ENCODE measurements at regions not wholly inside any gene's neighbourhood (a gene's known extent, or its start where the extent isn't known, plus 50 kb on each side); places are given as distances from the start of the nearest gene placed in this dataset.

DNA sequence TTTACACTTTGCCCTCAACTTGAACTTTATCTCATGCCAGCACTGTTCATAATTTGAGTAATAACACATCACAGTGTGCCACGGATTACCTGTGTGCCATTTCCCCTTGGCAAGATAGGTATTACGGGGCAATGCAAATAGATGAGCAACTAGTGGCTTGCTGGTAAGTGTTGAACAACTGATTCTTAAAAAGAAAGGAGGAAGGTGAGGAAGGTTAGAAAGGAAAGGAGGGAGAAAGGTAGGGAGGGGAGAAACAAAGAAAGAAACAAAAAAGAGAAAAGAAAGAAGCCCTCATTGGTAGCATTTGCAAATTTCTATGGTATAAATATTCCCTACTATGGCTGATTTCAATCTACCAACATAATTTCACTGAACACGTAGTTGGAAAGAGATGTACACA is 118.2 kb upstream of the OLIG2 start:
- CTCF ChIA-PET, result no interaction called here
- Histone ChIP-seq H3K23ac (ENCODE audit: low read depth, low read length) (no peak overlapping the region), H4K8ac (ENCODE audit: low read depth in 2 of 2, low read length in 2 of 2) (no peak overlapping the region), H2BK120ac (ENCODE audit: low read depth, low read length) (no peak overlapping the region), H3K27me3 (ENCODE audit: control insufficient read depth, insufficient read depth, low read length) (peaks cover 3% of the 10 kb centered on the region), H3K79me1 (ENCODE audit: low read depth in 1 of 2, low read length in 2 of 2) (no peaks in the 10 kb centered on the region), H3K56ac (ENCODE audit: extremely low read depth, insufficient read depth, low read length) (no peak overlapping the region), H3K4me3 (ENCODE audit: insufficient read depth, low read depth, low read length) (no peak overlapping the region), H2AK5ac (ENCODE audit: low read depth, low read length) (no peak overlapping the region), H2BK20ac (ENCODE audit: low read depth, low read length) (no peak overlapping the region), H2BK15ac (ENCODE audit: low read depth, low read length) (no peak overlapping the region), H2AFZ (replicated peaks; ENCODE audit: low read length, poor library complexity) (no peak overlapping the region), H3K9me3 (ENCODE audit: control insufficient read depth, insufficient read depth, low read length) (no peaks in the 10 kb centered on the region), H3K36me3 (ENCODE audit: control insufficient read depth, insufficient read depth, low read length) (no peaks in the 10 kb centered on the region), H2AK9ac (replicated peaks; ENCODE audit: low read depth, low read length, poor library complexity) (no peak overlapping the region), H4K91ac (ENCODE audit: insufficient read depth, low read depth, low read length) (no peak overlapping the region), H3K9ac (ENCODE audit: low read depth, low read length) (no peak overlapping the region), H3K4me1 (ENCODE audit: control insufficient read depth, insufficient read depth, low read length) (no peaks in the 10 kb centered on the region), H4K5ac (ENCODE audit: low read depth, low read length) (no peak overlapping the region), H3K18ac (ENCODE audit: low read depth, low read length) (no peak overlapping the region), H3K4ac (ENCODE audit: low read depth, low read length) (no peak overlapping the region), H2BK5ac (ENCODE audit: low read depth, low read length, poor library complexity, severe bottlenecking) (no peak overlapping the region), H3K9me1 (ENCODE audit: insufficient read depth, low read length) (no peaks in the 10 kb centered on the region), H3K4me2 (ENCODE audit: low read depth, low read length) (no peak overlapping the region), H3K27ac (ENCODE audit: insufficient read depth, low read length) (no peak overlapping the region), H3K14ac (replicated peaks; ENCODE audit: low read depth, low read length) (no peak overlapping the region), H4K20me1 (ENCODE audit: insufficient read depth, low read length) (no peaks in the 10 kb centered on the region)
- 33% methylated on average over 1 of the region's 3 CpGs; no CpG with 5 or more reads in 1 of the 2 experiments for WGBS, 2 experiments (ENCODE audit: extremely low coverage in 2 of 2, insufficient read length in 1 of 2)
- POLR2A ChIA-PET (ENCODE audit: unreplicated experiment), result no interaction called here
- no peak for TF ChIP-seq POLR2A (IDR thresholded peaks at IDR 0.05; ENCODE audit: low read depth, low read length)
- no peak for TF ChIP-seq RCOR1 (IDR thresholded peaks at IDR 0.05; ENCODE audit: insufficient replicate concordance, low read length)
- no peak for TF ChIP-seq MXI1 (IDR thresholded peaks at IDR 0.05; ENCODE audit: borderline replicate concordance, low read depth, low read length)
- dilution Hi-C loops (cut with HindIII; ENCODE audit: low sequenced_read_pairs, unreplicated experiment), result no loop called here
- no TSS peak for BruUV-seq (replicated peaks)
- DNase-seq, result no peak
- in situ Hi-C loops (cut with MboI; ENCODE audit: low sequenced_read_pairs), result no loop called here
- intact Hi-C loops (cut with micrococcal nuclease), result no loop called here
- no peak for ATAC-seq (ENCODE audit: low read depth)

Measured in IMR-90 (cell line).